ENCODE measurements at regions not wholly inside any gene's neighbourhood (a gene's known extent, or its start where the extent isn't known, plus 50 kb on each side); places are given as distances from the start of the nearest gene placed in this dataset.

- DNase-seq (no peak), ATAC-seq (no peak)
- Histone ChIP-seq H3K4me3 (ENCODE audit: low read length) (no peak overlapping the region), H3K27ac (ENCODE audit: low read length) (no peak overlapping the region), H3K4me1 (ENCODE audit: insufficient read depth, low read length) (no peaks in the 10 kb centered on the region), H3K36me3 (ENCODE audit: low read depth, low read length) (no peaks in the 10 kb centered on the region), H3K4me2 (ENCODE audit: low read length) (no peak overlapping the region), H3K9me3 (ENCODE audit: low read length) (no peaks in the 10 kb centered on the region), H3F3A (ENCODE audit: low read length, unreplicated experiment) (no peaks in the 10 kb centered on the region), H3K9me2 (replicated peaks; ENCODE audit: low read length) (no peaks in the 10 kb centered on the region), H3K79me2 (ENCODE audit: low read length) (no peaks in the 10 kb centered on the region), H2AFZ (ENCODE audit: low read length) (no peak overlapping the region), H3K27me3 (ENCODE audit: low read length) (no peaks in the 10 kb centered on the region), H4K20me1 (ENCODE audit: low read length) (no peaks in the 10 kb centered on the region), H3K9ac (ENCODE audit: low read length) (no peak overlapping the region)
- TF ChIP-seq, protein P1, sequence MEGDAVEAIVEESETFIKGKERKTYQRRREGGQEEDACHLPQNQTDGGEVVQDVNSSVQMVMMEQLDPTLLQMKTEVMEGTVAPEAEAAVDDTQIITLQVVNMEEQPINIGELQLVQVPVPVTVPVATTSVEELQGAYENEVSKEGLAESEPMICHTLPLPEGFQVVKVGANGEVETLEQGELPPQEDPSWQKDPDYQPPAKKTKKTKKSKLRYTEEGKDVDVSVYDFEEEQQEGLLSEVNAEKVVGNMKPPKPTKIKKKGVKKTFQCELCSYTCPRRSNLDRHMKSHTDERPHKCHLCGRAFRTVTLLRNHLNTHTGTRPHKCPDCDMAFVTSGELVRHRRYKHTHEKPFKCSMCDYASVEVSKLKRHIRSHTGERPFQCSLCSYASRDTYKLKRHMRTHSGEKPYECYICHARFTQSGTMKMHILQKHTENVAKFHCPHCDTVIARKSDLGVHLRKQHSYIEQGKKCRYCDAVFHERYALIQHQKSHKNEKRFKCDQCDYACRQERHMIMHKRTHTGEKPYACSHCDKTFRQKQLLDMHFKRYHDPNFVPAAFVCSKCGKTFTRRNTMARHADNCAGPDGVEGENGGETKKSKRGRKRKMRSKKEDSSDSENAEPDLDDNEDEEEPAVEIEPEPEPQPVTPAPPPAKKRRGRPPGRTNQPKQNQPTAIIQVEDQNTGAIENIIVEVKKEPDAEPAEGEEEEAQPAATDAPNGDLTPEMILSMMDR (conservative IDR thresholded peaks at IDR 0.05; ENCODE audit: low read depth, low read length) = no peak
- TF ChIP-seq EZH2phosphoT487 (IDR thresholded peaks at IDR 0.05; ENCODE audit: borderline replicate concordance, low read length) (no peak), EZH2 (IDR thresholded peaks at IDR 0.05; ENCODE audit: low read length, unreplicated experiment) (no peak)
- no TSS peak for BruUV-seq (replicated peaks)
- POLR2A ChIA-PET (ENCODE audit: unreplicated experiment) = no interaction called here
- CTCF ChIA-PET = no interaction called here
- intact Hi-C loops (cut with micrococcal nuclease) = no loop called here
Observed at GRCh38 chr5:60417500-60418181, 282.3 kb downstream of the DEPDC1B start.

DNA sequence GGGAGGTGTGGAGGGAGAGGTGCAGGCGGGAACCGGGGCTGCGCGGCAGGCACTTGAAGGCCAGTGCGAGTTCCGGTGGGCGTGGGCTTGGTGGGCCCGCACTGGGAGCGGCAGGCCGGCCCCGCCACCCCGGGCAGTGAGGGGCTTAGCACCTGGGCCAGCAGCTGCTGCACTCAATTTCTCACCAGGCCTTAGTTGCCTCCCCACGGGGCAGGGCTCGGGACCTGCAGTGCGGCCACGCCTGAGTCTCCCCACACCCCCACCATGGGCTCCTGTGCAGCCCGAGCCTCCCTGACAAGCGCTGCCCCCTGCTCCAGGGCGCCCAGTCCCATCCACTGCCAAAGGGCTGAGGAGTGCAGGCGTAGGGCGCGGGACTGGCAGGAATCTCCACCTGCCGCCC, 284.5 kb downstream of the DEPDC1B start:
- Histone ChIP-seq H2AFZ (ENCODE audit: low read length) (no peak overlapping the region), H4K20me1 (ENCODE audit: low read length) (no peaks in the 10 kb centered on the region), H3K4me1 (ENCODE audit: insufficient read depth, low read length) (no peaks in the 10 kb centered on the region), H3F3A (ENCODE audit: low read length, unreplicated experiment) (no peaks in the 10 kb centered on the region), H3K27me3 (ENCODE audit: low read length) (peaks cover 6% of the 10 kb centered on the region; the same call in 1 of the 2 replicates), H3K79me2 (ENCODE audit: low read length) (no peaks in the 10 kb centered on the region), H3K27ac (ENCODE audit: low read length) (no peak overlapping the region), H3K4me2 (ENCODE audit: low read length) (no peak overlapping the region), H3K9me3 (ENCODE audit: low read length) (no peaks in the 10 kb centered on the region), H3K4me3 (ENCODE audit: low read length) (no peak overlapping the region), H3K9ac (ENCODE audit: low read length) (no peak overlapping the region), H3K9me2 (replicated peaks; ENCODE audit: low read length) (no peaks in the 10 kb centered on the region), H3K36me3 (ENCODE audit: low read depth, low read length) (no peaks in the 10 kb centered on the region)
- DNase-seq (no peak), ATAC-seq (no peak)
- ChIA-PET CTCF (no interaction called here), POLR2A (ENCODE audit: unreplicated experiment) (no interaction called here)
- no TSS peak for BruUV-seq (replicated peaks)
- TF ChIP-seq EZH2phosphoT487 (IDR thresholded peaks at IDR 0.05; ENCODE audit: borderline replicate concordance, low read length) (no peak), EZH2 (IDR thresholded peaks at IDR 0.05; ENCODE audit: low read length, unreplicated experiment) (no peak)
- TF ChIP-seq, protein P1 (conservative IDR thresholded peaks at IDR 0.05; ENCODE audit: low read depth, low read length) = no peak
- intact Hi-C loops (cut with micrococcal nuclease) = no loop called here

GRCh38 chr5:60410427-60410826, 289.5 kb downstream of the DEPDC1B start:
- no TSS peak for BruUV-seq (replicated peaks)
- no peak overlapping the region for H3K9ac ChIP-seq (ENCODE audit: low read length)
- peaks cover 23% of the 10 kb centered on the region; the same call in 1 of the 2 replicates for H3K27me3 ChIP-seq (ENCODE audit: low read length)
- no peaks in the 10 kb centered on the region for H3F3A ChIP-seq (ENCODE audit: low read length, unreplicated experiment)
- TF ChIP-seq, protein P1 (conservative IDR thresholded peaks at IDR 0.05; ENCODE audit: low read depth, low read length) = no peak
- H3K4me1 ChIP-seq (ENCODE audit: insufficient read depth, low read length) = no peaks in the 10 kb centered on the region
- H4K20me1 ChIP-seq (ENCODE audit: low read length) = no peaks in the 10 kb centered on the region
- intact Hi-C loops (cut with micrococcal nuclease) = no loop called here
- H3K9me3 ChIP-seq (ENCODE audit: low read length) = no peaks in the 10 kb centered on the region
- H3K36me3 ChIP-seq (ENCODE audit: low read depth, low read length) = no peaks in the 10 kb centered on the region
- H3K79me2 ChIP-seq (ENCODE audit: low read length) = no peaks in the 10 kb centered on the region
- H3K27ac ChIP-seq (ENCODE audit: low read length) = no peak overlapping the region
- ChIA-PET CTCF (no interaction called here), POLR2A (ENCODE audit: unreplicated experiment) (no interaction called here)
- H3K4me3 ChIP-seq (ENCODE audit: low read length) = no peak overlapping the region
- no peaks in the 10 kb centered on the region for H3K9me2 ChIP-seq (replicated peaks; ENCODE audit: low read length)
- DNase-seq (no peak), ATAC-seq (no peak)
- H2AFZ ChIP-seq (ENCODE audit: low read length) = no peak overlapping the region
- no peak overlapping the region for H3K4me2 ChIP-seq (ENCODE audit: low read length)
